ENCODE measurements at regions not wholly inside any gene's neighbourhood (a gene's known extent, or its start where the extent isn't known, plus 50 kb on each side); places are given as distances from the start of the nearest gene placed in this dataset.

DNA sequence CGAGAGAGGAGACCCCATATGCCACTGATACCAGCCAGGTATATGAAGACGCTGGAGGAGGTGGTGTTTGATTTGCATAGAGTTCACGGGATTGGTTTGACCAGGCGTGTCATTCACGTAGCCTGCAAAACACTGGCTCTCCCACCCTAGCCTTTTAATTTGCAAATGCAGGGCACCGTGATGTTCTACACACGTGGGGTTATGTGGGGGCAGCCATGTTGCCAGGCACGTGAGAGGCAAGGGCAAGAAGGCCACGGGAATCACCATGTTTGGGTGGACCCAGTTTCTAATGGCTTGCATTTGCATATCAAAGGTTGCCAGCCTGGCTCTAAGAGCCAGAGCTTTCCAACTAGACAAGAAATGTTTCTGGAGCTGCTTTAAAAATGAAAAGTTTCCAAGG lies 117.2 kb upstream of the LYZL1 start:
- Histone ChIP-seq H3K27ac (no peak overlapping the region), H3K4me1 (no peaks in the 10 kb centered on the region)
- no peak for TF ChIP-seq POLR2A (IDR thresholded peaks at IDR 0.05)
- TF ChIP-seq, protein P1, sequence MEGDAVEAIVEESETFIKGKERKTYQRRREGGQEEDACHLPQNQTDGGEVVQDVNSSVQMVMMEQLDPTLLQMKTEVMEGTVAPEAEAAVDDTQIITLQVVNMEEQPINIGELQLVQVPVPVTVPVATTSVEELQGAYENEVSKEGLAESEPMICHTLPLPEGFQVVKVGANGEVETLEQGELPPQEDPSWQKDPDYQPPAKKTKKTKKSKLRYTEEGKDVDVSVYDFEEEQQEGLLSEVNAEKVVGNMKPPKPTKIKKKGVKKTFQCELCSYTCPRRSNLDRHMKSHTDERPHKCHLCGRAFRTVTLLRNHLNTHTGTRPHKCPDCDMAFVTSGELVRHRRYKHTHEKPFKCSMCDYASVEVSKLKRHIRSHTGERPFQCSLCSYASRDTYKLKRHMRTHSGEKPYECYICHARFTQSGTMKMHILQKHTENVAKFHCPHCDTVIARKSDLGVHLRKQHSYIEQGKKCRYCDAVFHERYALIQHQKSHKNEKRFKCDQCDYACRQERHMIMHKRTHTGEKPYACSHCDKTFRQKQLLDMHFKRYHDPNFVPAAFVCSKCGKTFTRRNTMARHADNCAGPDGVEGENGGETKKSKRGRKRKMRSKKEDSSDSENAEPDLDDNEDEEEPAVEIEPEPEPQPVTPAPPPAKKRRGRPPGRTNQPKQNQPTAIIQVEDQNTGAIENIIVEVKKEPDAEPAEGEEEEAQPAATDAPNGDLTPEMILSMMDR (IDR thresholded peaks at IDR 0.05) = no peak

DNA sequence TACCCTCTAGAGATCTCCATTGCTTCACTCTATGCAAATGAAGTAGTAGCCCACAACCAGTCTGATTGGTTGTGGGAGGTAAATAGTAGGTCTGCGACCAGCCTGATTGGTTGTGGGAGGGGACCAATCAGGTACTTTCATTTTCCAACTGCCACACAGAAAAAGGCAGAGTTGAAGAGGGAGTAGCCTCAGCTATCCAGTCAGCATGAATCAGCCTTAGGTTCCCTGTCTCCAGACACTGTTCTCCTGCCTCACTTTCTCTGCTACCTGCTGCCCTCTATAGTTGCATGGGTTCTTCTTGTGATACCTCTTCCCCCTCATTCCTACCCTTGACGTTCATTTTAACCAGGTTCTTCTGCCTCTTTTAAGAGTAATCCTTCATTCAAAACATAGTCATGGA lies 114.5 kb upstream of the LYZL1 start:
- no peaks in the 10 kb centered on the region for H3K36me3 ChIP-seq
- no peaks in the 10 kb centered on the region for H3K4me1 ChIP-seq
- 84 to 88% (median 86%) methylated on average over 2 of the region's 2 CpGs for WGBS, 4 donors
- TF ChIP-seq, protein P1 (IDR thresholded peaks at IDR 0.05) = no peak
- intact Hi-C loops (cut with DNase I) = no loop called here
- ATAC-seq (no peak), DNase-seq (no peak)
- H3K4me3 ChIP-seq = no peak overlapping the region
- H3K9me3 ChIP-seq = peaks cover 0 to 18% (median 7%) of the 10 kb centered on the region in 12 donors
- peaks cover 0 to 3% (median 0%) of the 10 kb centered on the region in 9 donors for H3K27me3 ChIP-seq
- no peak overlapping the region for H3K27ac ChIP-seq

More for the DNA sequence above, 117.2 kb upstream of the LYZL1 start:
- DNase-seq = no peak
- ATAC-seq = no peak
- WGBS, 4 donors = 79 to 83% (median 81%) methylated on average over 9 of the region's 9 CpGs
- Histone ChIP-seq H3K36me3 (no peaks in the 10 kb centered on the region), H3K27me3 (peaks cover 0 to 3% (median 0%) of the 10 kb centered on the region in 9 donors), H3K4me3 (no peak overlapping the region), H3K9me3 (peaks cover 0 to 24% (median 9%) of the 10 kb centered on the region in 12 donors)
- intact Hi-C loops (cut with DNase I) = loop anchor here in 1 of 10 donors (1.0 kb wide), 1 partner anchor 12 kb away; no protein-coding TSS in a partner anchor

DNA sequence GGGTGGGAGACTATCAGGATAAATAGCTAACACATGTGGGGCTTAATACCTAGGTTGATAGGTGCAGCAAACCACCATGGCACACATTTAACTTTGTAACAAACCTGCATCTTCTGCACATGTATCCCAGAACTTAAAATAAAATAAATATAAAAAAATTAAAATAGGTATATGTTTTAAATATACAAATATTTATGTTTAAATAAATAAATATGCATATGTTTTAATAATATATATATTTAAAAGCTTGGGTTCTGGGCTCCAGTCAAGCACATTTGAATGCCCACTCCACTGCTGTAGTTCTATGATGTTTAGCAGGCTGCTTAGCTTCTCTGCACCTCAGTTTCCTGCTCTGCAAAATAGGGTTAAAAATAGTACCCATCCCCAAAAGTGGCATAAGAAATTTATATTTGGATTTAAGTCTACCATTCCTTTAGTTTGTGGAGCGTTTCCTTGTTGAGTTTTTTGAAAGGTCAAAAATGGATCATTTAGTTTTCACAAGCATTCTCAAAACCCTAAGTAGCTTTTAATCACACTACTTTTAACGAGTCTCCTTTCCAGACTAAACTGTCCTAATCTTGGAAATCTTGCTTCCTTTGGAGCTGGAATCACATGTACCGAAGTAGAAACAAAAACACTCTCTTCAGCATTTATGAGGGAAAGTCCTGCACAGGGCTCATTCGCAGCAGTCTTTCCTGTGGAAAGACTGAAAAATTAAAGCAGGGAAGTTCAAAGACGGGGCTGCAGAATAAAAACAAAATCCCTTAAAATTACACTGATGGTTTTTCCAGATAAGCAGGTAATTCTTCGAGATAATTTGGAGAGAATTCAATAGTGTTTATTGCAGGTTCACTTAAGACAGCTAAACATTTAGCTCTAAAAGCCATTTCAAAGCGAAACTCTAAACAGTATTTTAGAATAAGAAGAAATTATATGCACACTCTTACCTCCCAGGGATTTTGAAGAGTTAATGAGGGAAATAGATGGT lies 111.7 kb upstream of the LYZL1 start:
- Histone ChIP-seq H3K27me3 (peaks cover 0 to 3% (median 0%) of the 10 kb centered on the region in 9 donors), H3K36me3 (no peaks in the 10 kb centered on the region), H3K4me1 (no peaks in the 10 kb centered on the region), H3K27ac (no peak overlapping the region), H3K9me3 (no peaks in the 10 kb centered on the region), H3K4me3 (no peak overlapping the region)
- TF ChIP-seq, protein P1 (IDR thresholded peaks at IDR 0.05) = no peak
- no peak for TF ChIP-seq POLR2A (IDR thresholded peaks at IDR 0.05)
- DNase-seq (no peak), ATAC-seq (no peak)
- WGBS, 4 donors = 49 to 63% (median 56%) methylated on average over 7 of the region's 7 CpGs
- intact Hi-C loops (cut with DNase I) = no loop called here

DNA sequence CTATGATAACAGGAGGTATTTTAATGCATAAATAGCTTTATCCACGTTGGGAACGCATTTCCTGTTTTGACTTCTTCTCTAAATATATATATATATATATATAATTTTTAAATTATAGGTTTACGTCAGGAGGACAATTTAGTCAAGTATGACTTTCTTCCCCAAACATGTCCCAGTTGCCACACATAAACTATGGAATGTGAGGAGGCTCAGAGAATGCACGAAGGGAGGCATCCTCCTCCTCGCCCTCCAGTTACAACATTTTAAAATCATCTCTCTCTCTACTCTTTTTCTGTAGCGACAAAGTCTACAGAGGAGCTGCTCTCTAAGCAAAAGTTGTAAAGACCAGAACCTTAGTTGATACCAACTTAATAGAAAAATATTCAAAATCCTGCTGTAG lies 106.9 kb upstream of the LYZL1 start:
- Histone ChIP-seq H3K9me3 (no peaks in the 10 kb centered on the region), H3K4me1 (no peaks in the 10 kb centered on the region), H3K27ac (no peak overlapping the region), H3K27me3 (peaks cover 0 to 5% (median 0%) of the 10 kb centered on the region in 9 donors), H3K36me3 (no peaks in the 10 kb centered on the region), H3K4me3 (no peak overlapping the region)
- TF ChIP-seq, protein P1 (IDR thresholded peaks at IDR 0.05) = no peak
- no peak for TF ChIP-seq POLR2A (IDR thresholded peaks at IDR 0.05)
- intact Hi-C loops (cut with DNase I) = no loop called here
- no peak for DNase-seq
- no peak for ATAC-seq
- WGBS, 4 donors = 65 to 74% (median 71%) methylated on average over 6 of the region's 6 CpGs

Data from heart left ventricle (tissue), 16 donors.